Duodenal mucosa (tissue), 2 donors: ENCODE measurements at regions not wholly inside any gene's neighbourhood (a gene's known extent, or its start where the extent isn't known, plus 50 kb on each side); places are given as distances from the start of the nearest gene placed in this dataset.
"Not testable (repeated sequence)": the region's sequence is repeated elsewhere in the genome, so short reads cannot be mapped to it uniquely, and the experiment has no call there.

Experiments used
- H3K27ac ChIP-seq: one replicate; pipeline ENCODE4 v1.7.0; 2013; ENCODE audit warnings: low read depth, low read length
- H3K27me3 ChIP-seq, 2 donors: one replicate each; pipeline ENCODE4 v1.7.0; 2013; ENCODE audit warnings: low read length in 2 of 2, control low read depth in 1 of 2; ENCODE audit not compliant: insufficient read depth in 2 of 2, control insufficient read depth in 1 of 2
- H3K36me3 ChIP-seq, 2 donors: one replicate each; pipeline ENCODE4 v1.7.0; 2013; ENCODE audit warnings: low read length in 2 of 2, control low read depth in 1 of 2; ENCODE audit not compliant: insufficient read depth in 2 of 2, control insufficient read depth in 1 of 2
- H3K4me1 ChIP-seq, 2 donors: one replicate each; pipeline ENCODE4 v1.7.0; 2013; ENCODE audit warnings: low read length in 2 of 2, control low read depth in 1 of 2; ENCODE audit not compliant: insufficient read depth in 2 of 2, control insufficient read depth in 1 of 2
- H3K4me3 ChIP-seq, 2 donors: one replicate each; pipeline ENCODE4 v1.7.0; 2013; ENCODE audit warnings: low read length in 2 of 2, low read depth in 1 of 2
- H3K9ac ChIP-seq, 2 donors: one replicate each; pipeline ENCODE4 v1.7.0; 2013; ENCODE audit warnings: low read length in 2 of 2, low read depth in 1 of 2
- H3K9me3 ChIP-seq, 2 donors: one replicate each; pipeline ENCODE4 v1.7.0; 2013; ENCODE audit warnings: low read length in 2 of 2, control low read depth in 1 of 2; ENCODE audit not compliant: control insufficient read depth in 1 of 2

DNA sequence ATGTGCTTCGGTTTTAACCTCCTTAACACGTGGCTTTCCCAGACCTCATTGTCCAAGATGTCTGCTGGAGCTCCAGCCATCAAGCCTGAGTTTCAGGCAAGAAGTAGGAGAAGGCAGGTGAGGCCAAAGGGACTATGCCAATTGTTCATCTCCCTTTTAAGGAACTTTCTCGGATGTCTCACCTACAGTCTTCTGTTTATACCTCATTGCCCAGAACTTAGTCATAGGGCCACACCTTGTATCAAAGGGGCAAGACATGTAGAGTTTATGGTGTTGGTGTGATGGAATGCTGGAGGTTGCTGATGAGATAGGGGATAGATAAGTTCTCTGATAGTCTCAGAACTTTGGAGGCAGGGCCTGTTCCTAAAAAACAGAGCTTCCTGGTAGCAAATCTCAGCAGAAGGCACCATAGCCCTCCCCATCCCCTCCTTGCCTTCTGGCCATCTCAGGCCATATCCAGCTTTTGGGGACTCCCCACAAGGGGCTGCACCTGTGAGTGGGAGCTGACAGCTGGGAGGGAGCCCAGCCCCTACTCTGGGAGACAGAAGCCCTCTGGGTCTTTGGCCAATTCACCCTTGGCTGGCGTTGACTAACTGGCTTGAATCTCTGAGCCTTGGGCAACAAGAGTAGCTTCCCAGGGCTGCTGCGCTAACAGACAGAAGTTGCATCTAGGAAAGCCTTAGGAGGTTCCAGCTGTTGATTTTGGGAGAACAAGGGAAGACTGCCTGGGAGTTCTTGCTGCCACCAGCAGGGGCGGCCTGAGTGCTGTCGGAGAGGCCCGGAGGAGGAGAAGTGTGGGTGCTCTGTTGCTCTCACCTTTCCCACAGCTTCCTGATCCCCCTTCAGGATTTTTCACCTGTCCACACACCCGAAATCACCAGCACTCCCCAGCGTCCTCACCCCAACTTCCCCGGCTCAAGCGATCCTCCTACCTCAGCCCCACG is 149.8 kb upstream of the THY1 start:
- Histone ChIP-seq H3K4me3 (no peak overlapping the region), H3K4me1 (peaks cover 12 to 15% of the 10 kb centered on the region in 2 donors), H3K27me3 (no peaks in the 10 kb centered on the region), H3K9ac (no peak overlapping the region), H3K36me3 (no peaks in the 10 kb centered on the region), H3K9me3 (no peaks in the 10 kb centered on the region), H3K27ac (no peak overlapping the region)

- Histone ChIP-seq H3K9me3 (no peaks in the 10 kb centered on the region), H3K36me3 (no peaks in the 10 kb centered on the region), H3K27ac (no peak overlapping the region), H3K27me3 (no peaks in the 10 kb centered on the region), H3K9ac (no peak overlapping the region), H3K4me3 (no peak overlapping the region), H3K4me1 (peaks cover 17 to 22% of the 10 kb centered on the region in 2 donors)
These were observed 148.3 kb upstream of the THY1 start for GRCh38 chr11:119571311-119571710.

DNA sequence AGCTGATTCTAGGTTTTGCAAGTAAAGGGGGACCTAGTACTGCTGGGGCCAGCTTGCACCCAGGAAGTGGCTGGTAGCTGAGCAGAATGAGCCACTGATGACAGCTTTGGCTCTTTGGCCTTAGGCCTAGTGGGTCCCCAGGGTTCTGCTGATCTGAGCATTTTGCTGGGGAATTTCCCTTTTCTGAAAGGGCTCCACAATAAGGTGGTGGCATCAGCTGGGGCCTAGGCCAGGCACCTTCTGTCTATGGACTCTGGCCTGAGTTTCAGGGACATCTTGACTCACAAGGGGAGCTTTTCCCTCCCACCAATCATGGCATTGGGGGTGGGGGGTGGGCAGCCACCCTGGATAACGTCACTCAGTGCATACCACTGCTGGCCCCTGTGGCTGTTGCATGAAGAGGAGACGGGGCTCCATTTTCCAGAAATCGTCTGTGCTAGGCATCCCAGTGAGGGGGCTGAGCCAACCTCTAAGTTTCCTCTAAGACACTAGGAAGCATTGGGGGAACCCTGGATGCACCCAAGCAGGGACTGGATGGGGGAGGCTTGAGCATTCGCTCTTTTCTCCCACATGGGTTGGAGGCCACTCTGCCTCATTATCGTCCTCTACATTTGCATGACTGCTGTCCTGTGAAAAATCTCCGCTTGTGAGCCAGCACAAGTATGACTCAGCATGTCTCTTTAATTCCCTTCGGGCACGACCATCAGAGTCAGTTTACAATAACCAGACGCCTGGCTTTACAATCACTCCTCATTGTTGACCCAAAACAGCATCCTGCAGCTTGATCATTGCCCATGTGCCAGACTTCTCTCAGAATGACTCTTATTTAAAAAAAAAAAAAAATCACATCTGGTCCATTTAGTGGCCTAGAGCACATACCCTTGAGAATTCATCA is 145.0 kb upstream of the THY1 start:
- no peaks in the 10 kb centered on the region for H3K9me3 ChIP-seq
- no peak overlapping the region for H3K27ac ChIP-seq
- no peaks in the 10 kb centered on the region for H3K36me3 ChIP-seq
- peaks cover 17 to 19% of the 10 kb centered on the region in 2 donors for H3K4me1 ChIP-seq
- H3K9ac ChIP-seq, result no peak overlapping the region
- H3K4me3 ChIP-seq, result no peak overlapping the region
- H3K27me3 ChIP-seq, result no peaks in the 10 kb centered on the region

DNA sequence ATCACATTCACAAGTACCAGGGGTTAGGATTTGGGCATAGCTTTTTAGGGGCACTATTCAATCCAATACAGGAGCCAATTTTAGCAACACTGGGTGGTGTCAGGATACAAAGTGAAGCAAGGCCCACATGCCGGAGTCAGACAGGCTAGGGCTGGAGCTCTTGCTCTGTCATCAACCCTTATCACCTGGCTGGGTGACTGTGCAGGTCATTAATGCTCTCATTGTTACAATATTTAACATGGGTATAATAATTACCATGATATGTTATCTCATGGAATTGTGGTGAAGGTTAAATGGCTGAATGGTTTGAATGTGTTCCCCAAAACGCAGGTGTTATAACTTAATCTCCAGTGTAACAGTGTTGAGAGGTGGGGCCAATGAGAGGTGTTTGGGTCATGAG is 143.3 kb upstream of the THY1 start:
- no peaks in the 10 kb centered on the region for H3K36me3 ChIP-seq
- no peak overlapping the region for H3K9ac ChIP-seq
- H3K27me3 ChIP-seq, result no peaks in the 10 kb centered on the region
- H3K9me3 ChIP-seq, result no peaks in the 10 kb centered on the region
- no peak overlapping the region for H3K27ac ChIP-seq
- H3K4me1 ChIP-seq, result peaks cover 10% of the 10 kb centered on the region in 2 donors
- H3K4me3 ChIP-seq, result no peak overlapping the region

GRCh38 chr11:119565693-119566092 is 142.7 kb upstream of the THY1 start:
- H3K27me3 ChIP-seq, H3K36me3 ChIP-seq, H3K4me1 ChIP-seq, H3K9ac ChIP-seq, H3K9me3 ChIP-seq, H3K27ac ChIP-seq, H3K4me3 ChIP-seq: not testable (repeated sequence)

- H3K27ac ChIP-seq, result no peak overlapping the region
- H3K9ac ChIP-seq, result no peak overlapping the region
- peaks cover 0 to 3% of the 10 kb centered on the region in 2 donors for H3K9me3 ChIP-seq
- no peak overlapping the region for H3K4me3 ChIP-seq
- no peaks in the 10 kb centered on the region for H3K27me3 ChIP-seq
- H3K36me3 ChIP-seq, result no peaks in the 10 kb centered on the region
- no peaks in the 10 kb centered on the region for H3K4me1 ChIP-seq
These were observed 138.0 kb upstream of the THY1 start for GRCh38 chr11:119560961-119561360.

- H3K4me3 ChIP-seq, result no peak overlapping the region
- H3K27ac ChIP-seq, result no peak overlapping the region
- H3K9me3 ChIP-seq, result peaks cover 3 to 7% of the 10 kb centered on the region in 2 donors
- H3K36me3 ChIP-seq, result no peaks in the 10 kb centered on the region
- no peak overlapping the region for H3K9ac ChIP-seq
- H3K4me1 ChIP-seq, result no peaks in the 10 kb centered on the region
- no peaks in the 10 kb centered on the region for H3K27me3 ChIP-seq
These were observed 137.3 kb upstream of the THY1 start for GRCh38 chr11:119560291-119560690.

- Histone ChIP-seq H3K4me1 (no peaks in the 10 kb centered on the region), H3K36me3 (no peaks in the 10 kb centered on the region), H3K27ac (no peak overlapping the region), H3K9ac (no peak overlapping the region), H3K9me3 (peaks cover 9 to 11% of the 10 kb centered on the region in 2 donors), H3K4me3 (no peak overlapping the region), H3K27me3 (no peaks in the 10 kb centered on the region)
These were observed 129.1 kb upstream of the THY1 start for GRCh38 chr11:119552106-119552485.

GRCh38 chr11:119551420-119552105 is 128.6 kb upstream of the THY1 start:
- Histone ChIP-seq H3K27ac (no peak overlapping the region), H3K9me3 (peaks cover 11 to 14% of the 10 kb centered on the region in 2 donors), H3K4me3 (no peak overlapping the region), H3K36me3 (no peaks in the 10 kb centered on the region), H3K27me3 (no peaks in the 10 kb centered on the region), H3K4me1 (no peaks in the 10 kb centered on the region), H3K9ac (no peak overlapping the region)
